BLaER1 (cell line): ENCODE measurements at regions not wholly inside any gene's neighbourhood (a gene's known extent, or its start where the extent isn't known, plus 50 kb on each side); places are given as distances from the start of the nearest gene placed in this dataset.
"Not testable (repeated sequence)": the region's sequence is repeated elsewhere in the genome, so short reads cannot be mapped to it uniquely, and the experiment has no call there.

ENCODE experiments used
- H3K27ac ChIP-seq: shearing (Covaris generic); formaldehyde crosslinking; 2 replicates; pipeline ENCODE4 v1.8.1; 2022
- H3K27me3 ChIP-seq: shearing (Covaris generic); formaldehyde crosslinking; 2 replicates; pipeline ENCODE4 v1.8.1; 2022
- H3K36me3 ChIP-seq: shearing (Covaris generic); formaldehyde crosslinking; 2 replicates; pipeline ENCODE4 v1.8.1; 2022
- H3K4me1 ChIP-seq: shearing (Covaris generic); formaldehyde crosslinking; 2 replicates; pipeline ENCODE4 v1.8.1; 2022
- H3K4me2 ChIP-seq: shearing (Covaris generic); formaldehyde crosslinking; 2 replicates; pipeline ENCODE4 v1.8.1; 2022
- H3K4me3 ChIP-seq: shearing (Covaris generic); formaldehyde crosslinking; 2 replicates; pipeline ENCODE4 v1.8.1; 2022
- H3K9ac ChIP-seq: shearing (Covaris generic); formaldehyde crosslinking; 2 replicates; pipeline ENCODE4 v1.8.1; 2022
- H3K9me3 ChIP-seq: shearing (Covaris generic); formaldehyde crosslinking; 2 replicates; pipeline ENCODE4 v1.8.1; 2022
- H4K20me1 ChIP-seq: shearing (Covaris generic); formaldehyde crosslinking; 2 replicates; pipeline ENCODE4 v1.8.1; 2022
- Cebpa-rat ChIP-seq: shearing (Covaris generic); IDR thresholded peaks from 2 replicates; pipeline ENCODE4 v1.8.1; 2022

DNA sequence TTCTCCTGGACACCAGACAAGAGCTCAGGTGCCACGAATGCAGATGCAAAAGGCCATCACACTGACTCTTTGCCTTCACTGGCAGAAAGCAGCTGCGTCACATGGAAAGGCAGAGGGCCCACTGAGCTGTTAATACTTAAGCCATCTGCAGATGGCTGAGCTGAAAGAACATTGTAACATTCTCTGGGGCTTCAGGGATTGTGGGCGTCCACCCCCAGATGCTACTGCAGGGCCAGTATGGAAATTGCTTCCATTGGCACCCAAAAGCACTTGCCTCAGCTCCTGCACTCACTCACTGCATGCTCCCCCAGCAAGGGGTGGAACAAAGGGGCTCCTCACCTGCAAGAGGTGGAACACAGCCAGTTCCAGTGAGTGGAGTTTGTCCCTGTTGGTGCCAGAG, 1264.6 kb downstream of the REEP3 start:
- Histone ChIP-seq H3K27me3 (no peaks in the 10 kb centered on the region), H3K4me3 (no peak overlapping the region), H3K4me2 (no peak overlapping the region), H3K9me3 (peaks cover 15% of the 10 kb centered on the region), H3K4me1 (no peaks in the 10 kb centered on the region), H4K20me1 (no peaks in the 10 kb centered on the region), H3K27ac (no peak overlapping the region), H3K9ac (no peak overlapping the region), H3K36me3 (no peaks in the 10 kb centered on the region)
- no peak for TF ChIP-seq Cebpa-rat

DNA sequence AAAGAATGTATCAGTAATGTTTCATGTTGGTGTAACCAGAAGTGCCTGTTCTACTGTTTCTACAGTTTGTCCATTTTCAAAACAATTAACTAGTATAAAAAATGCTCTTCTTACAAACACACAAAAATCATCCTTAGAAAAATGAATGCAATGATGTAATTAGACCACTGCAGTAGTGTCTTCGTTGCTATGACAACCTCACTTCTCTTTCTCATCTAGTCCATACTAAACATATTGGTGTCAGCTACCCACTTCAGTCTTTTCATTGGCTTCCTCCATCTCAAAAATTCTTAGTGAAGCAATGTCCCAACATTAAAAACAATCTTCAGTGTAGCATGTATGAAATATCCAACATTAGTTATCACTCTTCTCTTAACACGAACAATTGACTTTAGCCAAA, 1265.8 kb downstream of the REEP3 start:
- Histone ChIP-seq H3K4me1 (no peaks in the 10 kb centered on the region), H3K27me3 (no peaks in the 10 kb centered on the region), H3K36me3 (no peaks in the 10 kb centered on the region), H4K20me1 (no peaks in the 10 kb centered on the region), H3K4me3 (no peak overlapping the region), H3K4me2 (no peak overlapping the region), H3K9ac (no peak overlapping the region), H3K27ac (no peak overlapping the region), H3K9me3 (peaks cover 15% of the 10 kb centered on the region)
- TF ChIP-seq Cebpa-rat: no peak

DNA sequence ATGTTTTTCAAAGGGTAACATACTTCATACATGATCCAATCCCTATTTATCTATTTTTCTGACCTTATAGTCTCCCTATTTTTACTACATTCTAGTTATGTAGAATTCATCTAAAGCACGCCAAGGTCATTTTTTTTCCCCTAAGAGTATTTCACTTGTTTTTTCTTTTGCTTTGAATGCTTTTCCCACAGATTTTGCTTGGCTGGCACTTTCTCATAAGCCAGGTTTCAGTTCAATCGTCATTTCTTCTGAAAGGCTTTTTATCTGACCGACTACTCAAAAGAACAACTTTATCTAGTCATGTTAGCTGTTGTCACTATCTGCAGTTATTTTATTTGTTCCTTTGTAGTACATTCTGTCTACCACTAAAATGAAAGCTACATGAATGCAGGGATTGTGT, 1274.6 kb downstream of the REEP3 start:
- Histone ChIP-seq H3K4me3 (no peak overlapping the region), H4K20me1 (no peaks in the 10 kb centered on the region), H3K4me2 (no peak overlapping the region), H3K27ac (no peak overlapping the region), H3K36me3 (no peaks in the 10 kb centered on the region), H3K27me3 (no peaks in the 10 kb centered on the region), H3K9me3 (no peaks in the 10 kb centered on the region), H3K4me1 (no peaks in the 10 kb centered on the region), H3K9ac (no peak overlapping the region)
- TF ChIP-seq Cebpa-rat: no peak

DNA sequence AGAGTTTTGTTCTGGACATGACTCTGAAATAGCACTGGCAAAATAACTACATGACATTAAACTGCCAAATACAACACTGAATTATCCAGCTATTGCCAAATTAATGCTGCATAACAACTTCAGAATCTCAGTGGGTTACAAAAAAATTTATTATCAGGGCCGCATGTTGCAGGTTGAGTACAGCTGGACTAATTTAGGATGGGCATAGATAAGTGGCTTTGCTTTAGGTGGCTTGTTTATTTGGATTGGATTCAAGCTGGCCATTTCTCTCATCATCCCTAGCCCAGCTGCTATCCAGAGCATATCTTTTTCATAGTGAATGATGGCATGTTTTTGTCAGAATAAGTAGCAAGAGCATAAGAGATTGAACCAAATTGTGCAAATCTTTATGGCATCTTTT, 1277.1 kb downstream of the REEP3 start:
- no peak overlapping the region for H3K4me3 ChIP-seq
- H4K20me1 ChIP-seq: no peaks in the 10 kb centered on the region
- H3K36me3 ChIP-seq: no peaks in the 10 kb centered on the region
- no peak overlapping the region for H3K27ac ChIP-seq
- no peaks in the 10 kb centered on the region for H3K9me3 ChIP-seq
- no peaks in the 10 kb centered on the region for H3K4me1 ChIP-seq
- no peak overlapping the region for H3K9ac ChIP-seq
- TF ChIP-seq Cebpa-rat: no peak
- H3K4me2 ChIP-seq: no peak overlapping the region
- no peaks in the 10 kb centered on the region for H3K27me3 ChIP-seq

DNA sequence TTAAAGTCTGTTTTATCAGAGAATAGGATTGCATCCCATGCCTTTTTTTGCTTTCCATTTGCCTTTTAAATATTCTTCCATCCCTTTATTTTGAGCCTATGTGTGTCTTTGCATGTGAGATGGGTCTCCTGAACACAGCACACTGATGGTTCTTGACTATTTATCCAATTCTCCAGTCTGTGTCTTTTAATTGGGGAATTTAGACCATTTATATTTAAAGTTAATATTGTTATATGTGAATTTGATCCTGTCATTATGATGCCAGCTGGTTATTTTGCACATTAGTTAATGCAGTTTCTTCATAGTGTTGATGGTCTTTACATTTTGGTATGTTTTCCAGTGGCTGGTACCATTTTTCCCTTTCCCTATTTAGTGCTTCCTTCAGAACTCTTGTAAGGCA, 1287.0 kb downstream of the REEP3 start:
- not testable (repeated sequence) for H3K4me2 ChIP-seq, H3K27ac ChIP-seq, H3K9ac ChIP-seq, H3K4me3 ChIP-seq, H3K4me1 ChIP-seq, H3K9me3 ChIP-seq, H3K27me3 ChIP-seq, H3K36me3 ChIP-seq, H4K20me1 ChIP-seq

DNA sequence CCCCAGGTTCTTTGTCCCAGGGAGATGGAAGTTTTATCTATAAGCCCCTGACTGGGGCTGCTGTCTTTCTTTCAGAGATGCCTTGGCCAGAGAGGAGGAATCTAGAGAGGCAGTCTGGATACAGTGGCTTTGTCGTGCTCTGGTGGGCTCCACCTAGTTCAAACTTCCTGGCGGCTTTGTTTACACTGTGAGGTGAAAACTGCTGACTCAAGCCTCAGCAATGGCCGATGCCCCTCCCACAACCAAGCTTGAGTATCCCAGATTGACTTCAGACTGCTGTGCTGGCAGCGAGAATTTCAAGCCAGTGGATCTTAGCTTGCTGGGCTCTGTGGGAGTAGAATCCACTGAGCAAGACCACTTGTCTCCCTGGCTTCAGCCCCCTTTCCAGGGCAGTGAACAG, 1288.8 kb downstream of the REEP3 start:
- not testable (repeated sequence) for H4K20me1 ChIP-seq, H3K9me3 ChIP-seq, H3K9ac ChIP-seq, H3K27me3 ChIP-seq, H3K27ac ChIP-seq, H3K4me1 ChIP-seq, H3K4me3 ChIP-seq, H3K36me3 ChIP-seq
- peak overlapping the region; percentile 36; the same call in 1 of the 2 replicates for H3K4me2 ChIP-seq

DNA sequence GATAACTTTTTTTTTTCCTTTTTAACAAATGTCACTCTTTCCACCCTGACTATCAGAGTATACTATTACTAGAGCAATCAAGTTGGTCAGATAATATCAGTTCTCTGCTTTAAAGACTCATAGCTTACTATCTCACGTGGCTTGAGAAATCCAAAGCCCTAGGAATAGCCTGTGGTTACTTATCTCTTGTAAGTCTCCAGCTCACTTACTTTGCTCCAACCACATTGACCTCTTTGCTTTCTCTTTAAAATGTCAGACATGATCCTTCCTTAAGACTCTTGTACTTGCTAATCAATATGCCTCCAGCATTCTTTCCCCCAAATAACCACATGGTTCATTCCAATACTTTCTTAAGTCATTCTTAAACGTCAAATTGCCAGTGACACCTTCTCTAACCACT, 1292.2 kb downstream of the REEP3 start:
- Histone ChIP-seq H3K9me3 (peaks cover 4% of the 10 kb centered on the region; the same call in 1 of the 2 replicates), H3K9ac (no peak overlapping the region), H3K36me3 (no peaks in the 10 kb centered on the region), H3K27me3 (no peaks in the 10 kb centered on the region), H3K4me1 (peaks cover 9% of the 10 kb centered on the region), H4K20me1 (no peaks in the 10 kb centered on the region), H3K4me3 (no peak overlapping the region), H3K4me2 (no peak overlapping the region), H3K27ac (no peak overlapping the region)
- TF ChIP-seq Cebpa-rat: no peak

DNA sequence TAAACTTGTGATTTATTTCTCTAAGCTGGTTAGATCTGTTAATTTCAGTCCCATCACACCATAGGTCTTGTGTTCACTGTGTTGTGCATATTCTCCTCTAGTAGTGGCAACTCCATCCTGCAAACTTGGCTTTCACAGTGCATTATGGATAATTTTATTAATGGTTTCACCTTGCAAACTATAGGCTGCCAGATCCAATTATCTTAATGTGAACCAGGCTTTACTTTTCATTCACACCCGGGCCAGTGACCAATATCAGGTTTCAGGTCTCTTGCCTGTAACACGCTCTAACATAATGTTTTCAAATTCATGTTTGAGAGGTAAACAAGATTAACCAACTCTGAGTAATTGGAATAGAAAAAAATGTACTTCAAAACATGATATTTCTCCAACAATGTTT, 1293.0 kb downstream of the REEP3 start:
- Histone ChIP-seq H3K27me3 (no peaks in the 10 kb centered on the region), H3K4me1 (peaks cover 9% of the 10 kb centered on the region), H3K9ac (no peak overlapping the region), H3K36me3 (no peaks in the 10 kb centered on the region), H3K9me3 (no peaks in the 10 kb centered on the region), H3K4me2 (no peak overlapping the region), H3K27ac (no peak overlapping the region), H4K20me1 (no peaks in the 10 kb centered on the region), H3K4me3 (no peak overlapping the region)
- no peak for TF ChIP-seq Cebpa-rat

DNA sequence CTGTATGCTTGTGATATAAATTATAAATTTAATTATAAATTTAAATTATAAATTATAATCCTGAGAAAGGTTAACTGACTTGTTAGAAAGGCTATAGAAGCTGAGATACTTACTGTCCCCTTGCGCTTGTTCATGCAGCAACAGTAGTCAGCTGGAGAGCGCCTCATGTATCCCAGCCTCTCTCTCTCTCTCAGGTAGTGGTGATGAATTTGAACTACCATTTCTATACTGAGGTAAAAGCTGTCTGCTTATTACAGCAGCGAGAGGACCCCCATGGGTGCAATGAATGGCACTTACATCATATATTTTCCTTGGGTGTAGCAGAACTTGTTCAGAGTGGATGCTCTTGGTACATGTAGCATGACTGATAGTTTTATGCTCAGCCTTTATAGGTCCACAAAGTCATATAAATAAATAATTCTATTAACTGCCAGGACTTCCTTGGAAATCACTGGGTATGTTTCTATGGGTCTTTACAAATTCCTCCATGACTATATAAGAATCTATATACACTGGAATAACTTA, 1308.7 kb downstream of the REEP3 start:
- Histone ChIP-seq H3K27ac (no peak overlapping the region), H3K9me3 (no peaks in the 10 kb centered on the region), H3K36me3 (no peaks in the 10 kb centered on the region), H4K20me1 (no peaks in the 10 kb centered on the region), H3K27me3 (no peaks in the 10 kb centered on the region), H3K9ac (no peak overlapping the region), H3K4me3 (no peak overlapping the region), H3K4me2 (no peak overlapping the region), H3K4me1 (no peaks in the 10 kb centered on the region)
- TF ChIP-seq Cebpa-rat: no peak

DNA sequence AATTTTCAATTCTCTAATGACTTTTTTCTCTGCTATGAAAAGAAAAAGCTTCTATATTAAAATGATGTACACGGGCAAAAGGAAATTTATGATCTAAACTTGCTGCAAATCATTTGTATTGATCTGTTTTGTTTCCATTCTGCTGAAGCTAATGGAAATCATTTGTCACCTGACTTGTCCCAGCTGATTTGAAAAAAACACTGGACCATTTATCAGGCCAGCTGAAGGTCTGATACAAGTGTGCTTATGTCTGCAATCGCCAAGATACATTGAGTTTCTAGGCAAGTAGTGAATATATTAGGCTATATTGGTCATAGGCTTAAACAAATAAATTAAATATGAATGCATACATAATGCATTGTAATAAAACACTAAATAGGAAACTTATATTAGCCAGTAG, 1309.7 kb downstream of the REEP3 start:
- Histone ChIP-seq H3K9ac (no peak overlapping the region), H4K20me1 (no peaks in the 10 kb centered on the region), H3K36me3 (no peaks in the 10 kb centered on the region), H3K4me3 (no peak overlapping the region), H3K9me3 (no peaks in the 10 kb centered on the region), H3K27ac (no peak overlapping the region), H3K4me1 (no peaks in the 10 kb centered on the region), H3K4me2 (no peak overlapping the region), H3K27me3 (no peaks in the 10 kb centered on the region)
- no peak for TF ChIP-seq Cebpa-rat

DNA sequence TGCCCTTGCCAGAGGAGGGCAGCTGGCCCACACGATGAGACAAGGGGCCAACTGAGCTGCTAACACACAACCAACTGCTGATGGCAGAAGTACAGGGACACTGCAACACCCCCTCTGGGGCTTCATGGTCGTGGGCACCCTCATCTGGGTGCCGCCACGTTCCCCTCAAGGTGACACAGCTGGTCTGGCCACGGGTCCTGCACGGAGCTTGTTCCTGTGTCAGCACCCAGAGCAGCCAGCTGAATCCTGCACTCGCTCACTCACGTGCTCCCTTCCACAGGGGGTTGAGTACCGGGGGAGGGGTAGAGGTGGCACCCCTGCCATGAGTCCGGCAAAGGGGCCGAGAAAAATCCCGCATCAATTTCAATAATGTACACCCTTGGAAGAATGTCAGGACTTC, 1319.1 kb downstream of the REEP3 start:
- H3K4me2 ChIP-seq: no peak overlapping the region
- TF ChIP-seq Cebpa-rat: no peak
- H3K9me3 ChIP-seq: no peaks in the 10 kb centered on the region
- H3K9ac ChIP-seq: no peak overlapping the region
- no peaks in the 10 kb centered on the region for H3K27me3 ChIP-seq
- H3K27ac ChIP-seq: no peak overlapping the region
- no peak overlapping the region for H3K4me3 ChIP-seq
- H3K36me3 ChIP-seq: no peaks in the 10 kb centered on the region
- H4K20me1 ChIP-seq: no peaks in the 10 kb centered on the region
- H3K4me1 ChIP-seq: no peaks in the 10 kb centered on the region
